A673 (cell line): ENCODE measurements at regions not wholly inside any gene's neighbourhood (a gene's known extent, or its start where the extent isn't known, plus 50 kb on each side); places are given as distances from the start of the nearest gene placed in this dataset.
A peak's percentile ranks its signal among the peaks of the same experiment; 100 is the strongest.

Experiments
- BruUV-seq: library from RNA; stranded (reverse); fragments of 400-500 nt; replicated peaks from 2 replicates; lab custom pipeline; 2021; lab: Mats Ljungman, UMichigan
- CTCF ChIA-PET: fragments of 300-600 bp; sonication (Branson Sonifier 250); formaldehyde crosslinking; loops from one replicate; lab custom pipeline; 2022; ENCODE audit warnings: antibody characterized with exemption; lab: Charles Lee
- POLR2A ChIA-PET: fragments of 300-600 bp; sonication (Branson Sonifier 250); formaldehyde crosslinking; loops from one replicate; lab custom pipeline; 2022; ENCODE audit warnings: antibody characterized with exemption; ENCODE audit not compliant: low non-redundant PET; lab: Charles Lee
- DNase-seq: peaks from one replicate; pipeline ENCODE4 v3.0.0-alpha.2; 2015; ENCODE audit warnings: low spot score
- H3K27ac ChIP-seq: fragments of 200-600 bp; sonication (generic); 2 replicates; pipeline ENCODE4 v1.5.1; 2016; ENCODE audit warnings: mixed run types, low read depth, mild to moderate bottlenecking, mixed read lengths, antibody characterized with exemption, low read length; ENCODE audit not compliant: poor library complexity, severe bottlenecking
- H3K27me3 ChIP-seq: fragments of 200-600 bp; sonication (generic); replicated peaks from 2 replicates; pipeline ENCODE4 v1.6.1; 2017; ENCODE audit warnings: mixed run types, low read depth, mild to moderate bottlenecking, mixed read lengths, antibody characterized with exemption, low read length; ENCODE audit not compliant: insufficient read depth, poor library complexity
- H3K36me3 ChIP-seq: fragments of 200-600 bp; sonication (generic); 2 replicates; pipeline ENCODE4 v1.6.1; 2016; ENCODE audit warnings: mixed run types, mild to moderate bottlenecking, mixed read lengths, antibody characterized with exemption, low read length; ENCODE audit not compliant: insufficient read depth, poor library complexity, severe bottlenecking
- H3K4me1 ChIP-seq: fragments of 200-600 bp; sonication (generic); 2 replicates; pipeline ENCODE4 v1.6.1; 2017; ENCODE audit warnings: mixed run types, mild to moderate bottlenecking, mixed read lengths, antibody characterized with exemption, low read length; ENCODE audit not compliant: insufficient read depth, poor library complexity, severe bottlenecking
- H3K4me3 ChIP-seq: fragments of 200-600 bp; sonication (generic); 2 replicates; pipeline ENCODE4 v1.5.1; 2016; ENCODE audit warnings: low read depth, mixed run types, mild to moderate bottlenecking, mixed read lengths, low read length; ENCODE audit not compliant: poor library complexity, severe bottlenecking
- H3K9me3 ChIP-seq: fragments of 200-600 bp; sonication (generic); 2 replicates; pipeline ENCODE4 v1.6.1; 2016; ENCODE audit warnings: mixed run types, low read depth, mild to moderate bottlenecking, mixed read lengths, antibody characterized with exemption, low read length; ENCODE audit not compliant: poor library complexity, severe bottlenecking
- CTCF ChIP-seq: fragments of 300-800, 200-600 bp; sonication (generic); conservative IDR thresholded peaks from 2 replicates; pipeline ENCODE4 v1.5.1; 2017; ENCODE audit warnings: low read depth, mild to moderate bottlenecking, antibody characterized with exemption, low read length, moderate library complexity, mixed read lengths
- EZH2 ChIP-seq: fragments of 200-600 bp; sonication (generic); IDR thresholded peaks from 2 replicates; pipeline ENCODE4 v1.6.1; 2017; ENCODE audit warnings: borderline replicate concordance, low read depth, mild to moderate bottlenecking, mixed read lengths, antibody characterized with exemption, low read length; ENCODE audit not compliant: poor library complexity, severe bottlenecking
- intact Hi-C: fragments of 100-400 bp; cut with micrococcal nuclease; formaldehyde crosslinking; loops from one replicate; pipeline ENCODE4 v1.10.0; 2022; ENCODE audit not compliant: unreplicated experiment

GRCh38 chr5:167899490-167900070, 391.9 kb upstream of the WWC1 start:
- BruUV-seq, result no TSS peak
- POLR2A ChIA-PET, result interaction anchor here (0.5 kb wide), 1 partner anchor 74 kb away, joined by 6 read pairs; no protein-coding TSS in a partner anchor
- peak overlapping the region; percentile 97 for H3K27ac ChIP-seq

GRCh38 chr5:167900340-167900935, 391.0 kb upstream of the WWC1 start:
- Histone ChIP-seq H3K27me3 (no peaks in the 10 kb centered on the region), H3K4me3 (no peak overlapping the region), H3K9me3 (no peaks in the 10 kb centered on the region), H3K27ac (peak overlapping the region; percentile 97), H3K4me1 (peaks cover 98% of the 10 kb centered on the region), H3K36me3 (no peaks in the 10 kb centered on the region)
- intact Hi-C loops, result no loop called here
- CTCF ChIA-PET, result no interaction called here
- TF ChIP-seq EZH2 (no peak), CTCF (no peak)
- no peak for DNase-seq
- BruUV-seq, result no TSS peak
- POLR2A ChIA-PET, result no interaction called here

More at GRCh38 chr5:167899490-167900070, 391.9 kb upstream of the WWC1 start:
- CTCF ChIA-PET, result no interaction called here
- peak; percentile 73 for DNase-seq
- Histone ChIP-seq H3K36me3 (no peaks in the 10 kb centered on the region), H3K9me3 (no peaks in the 10 kb centered on the region), H3K4me1 (peaks cover 92% of the 10 kb centered on the region), H3K27me3 (no peaks in the 10 kb centered on the region), H3K4me3 (no peak overlapping the region)
- intact Hi-C loops, result loop anchor here (5.0 kb wide), 1 partner anchor 83 kb away; no protein-coding TSS in a partner anchor
- TF ChIP-seq EZH2 (no peak), CTCF (no peak)

- no peaks in the 10 kb centered on the region for H3K36me3 ChIP-seq
- H3K9me3 ChIP-seq, result no peaks in the 10 kb centered on the region
- H3K27ac ChIP-seq, result peak overlapping the region; percentile 86
- H3K4me1 ChIP-seq, result peaks cover 92% of the 10 kb centered on the region
- BruUV-seq, result no TSS peak
- ChIA-PET CTCF (no interaction called here), POLR2A (no interaction called here)
- DNase-seq, result peak; percentile 76
- TF ChIP-seq CTCF (no peak), EZH2 (no peak)
- no peaks in the 10 kb centered on the region for H3K27me3 ChIP-seq
- intact Hi-C loops, result loop anchor here (2.0 kb wide), 1 partner anchor 71 kb away; no protein-coding TSS in a partner anchor
- H3K4me3 ChIP-seq, result peak overlapping the region; percentile 6
Measured at GRCh38 chr5:167902298-167902697, 389.1 kb upstream of the WWC1 start.
